ENCODE measurements at regions not wholly inside any gene's neighbourhood (a gene's known extent, or its start where the extent isn't known, plus 50 kb on each side); places are given as distances from the start of the nearest gene placed in this dataset.

- TF ChIP-seq CTCF (IDR thresholded peaks at IDR 0.05; ENCODE audit: low read depth, low read length) = no peak
- no peak for DNase-seq
- H3K27ac ChIP-seq = no peak overlapping the region
- no peaks in the 10 kb centered on the region for H3K27me3 ChIP-seq (ENCODE audit: insufficient read depth, low read depth, severe bottlenecking)
- H3K9me3 ChIP-seq (ENCODE audit: severe bottlenecking) = no peaks in the 10 kb centered on the region
- no peak overlapping the region for H3K4me3 ChIP-seq (ENCODE audit: low read depth, low read length)
- H3K36me3 ChIP-seq = no peaks in the 10 kb centered on the region
Observed at GRCh38 chr9:73497796-73498195, 346.1 kb downstream of the ANXA1 start.

DNA sequence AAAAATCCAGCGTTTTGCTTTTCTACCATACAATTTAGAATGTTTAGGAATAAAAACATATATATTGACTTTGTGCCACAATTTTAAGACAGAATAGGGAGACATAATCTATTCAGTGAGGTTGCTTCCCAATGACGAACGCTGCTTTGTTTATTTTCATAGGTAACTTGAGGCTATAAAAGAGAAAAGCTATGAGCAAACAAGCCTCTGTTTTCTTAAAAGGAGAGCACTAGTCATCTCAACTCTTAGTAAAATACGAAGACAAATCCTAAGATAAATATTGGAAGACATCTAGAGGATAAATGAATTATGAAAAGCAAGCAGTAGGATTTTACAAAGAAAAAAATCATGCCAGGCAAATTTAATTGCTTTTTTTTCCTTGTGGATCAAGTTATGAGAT, 363.6 kb downstream of the ANXA1 start:
- TF ChIP-seq CTCF (IDR thresholded peaks at IDR 0.05; ENCODE audit: low read depth, low read length) = no peak
- no peaks in the 10 kb centered on the region for H3K36me3 ChIP-seq
- no peaks in the 10 kb centered on the region for H3K9me3 ChIP-seq (ENCODE audit: severe bottlenecking)
- H3K4me3 ChIP-seq (ENCODE audit: low read depth, low read length) = no peak overlapping the region
- no peak for DNase-seq
- H3K27me3 ChIP-seq (ENCODE audit: insufficient read depth, low read depth, severe bottlenecking) = no peaks in the 10 kb centered on the region
- no peak overlapping the region for H3K27ac ChIP-seq

DNA sequence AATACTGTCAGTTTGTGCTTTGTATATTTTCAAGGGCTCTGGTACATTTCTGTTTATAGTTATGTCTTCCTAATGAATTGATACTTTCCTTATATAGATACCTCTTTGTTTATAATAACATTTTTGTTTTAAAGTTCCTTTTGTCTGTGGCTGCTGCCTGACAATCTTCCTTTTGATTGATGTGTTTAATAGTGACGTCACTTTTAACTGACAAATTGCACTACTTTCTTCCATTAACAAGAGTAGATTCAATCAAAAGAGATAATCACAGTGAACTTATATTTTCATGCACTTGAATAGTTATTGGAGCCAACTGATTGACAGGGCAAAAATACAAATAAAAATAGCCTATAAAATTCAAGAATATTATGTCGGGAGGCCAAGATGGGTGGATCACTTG, 371.7 kb downstream of the ANXA1 start:
- DNase-seq = no peak
- no peak overlapping the region for H3K4me3 ChIP-seq (ENCODE audit: low read depth, low read length)
- H3K27me3 ChIP-seq (ENCODE audit: insufficient read depth, low read depth, severe bottlenecking) = no peaks in the 10 kb centered on the region
- H3K27ac ChIP-seq = no peak overlapping the region
- H3K9me3 ChIP-seq (ENCODE audit: severe bottlenecking) = peaks cover 11% of the 10 kb centered on the region
- no peaks in the 10 kb centered on the region for H3K36me3 ChIP-seq
- no peak for TF ChIP-seq CTCF (IDR thresholded peaks at IDR 0.05; ENCODE audit: low read depth, low read length)

- Histone ChIP-seq H3K27me3 (ENCODE audit: insufficient read depth, low read depth, severe bottlenecking) (no peaks in the 10 kb centered on the region), H3K9me3 (ENCODE audit: severe bottlenecking) (peaks cover 11% of the 10 kb centered on the region), H3K27ac (no peak overlapping the region), H3K4me3 (ENCODE audit: low read depth, low read length) (no peak overlapping the region), H3K36me3 (no peaks in the 10 kb centered on the region)
- DNase-seq = no peak
- TF ChIP-seq CTCF (IDR thresholded peaks at IDR 0.05; ENCODE audit: low read depth, low read length) = no peak
Observed at GRCh38 chr9:73525350-73525749, 373.7 kb downstream of the ANXA1 start.

GRCh38 chr9:73527521-73527920, 375.9 kb downstream of the ANXA1 start:
- TF ChIP-seq CTCF (IDR thresholded peaks at IDR 0.05; ENCODE audit: low read depth, low read length) = no peak
- no peak overlapping the region for H3K4me3 ChIP-seq (ENCODE audit: low read depth, low read length)
- H3K36me3 ChIP-seq = no peaks in the 10 kb centered on the region
- no peak for DNase-seq
- H3K27me3 ChIP-seq (ENCODE audit: insufficient read depth, low read depth, severe bottlenecking) = no peaks in the 10 kb centered on the region
- H3K27ac ChIP-seq = no peak overlapping the region
- peaks cover 11% of the 10 kb centered on the region for H3K9me3 ChIP-seq (ENCODE audit: severe bottlenecking)

DNA sequence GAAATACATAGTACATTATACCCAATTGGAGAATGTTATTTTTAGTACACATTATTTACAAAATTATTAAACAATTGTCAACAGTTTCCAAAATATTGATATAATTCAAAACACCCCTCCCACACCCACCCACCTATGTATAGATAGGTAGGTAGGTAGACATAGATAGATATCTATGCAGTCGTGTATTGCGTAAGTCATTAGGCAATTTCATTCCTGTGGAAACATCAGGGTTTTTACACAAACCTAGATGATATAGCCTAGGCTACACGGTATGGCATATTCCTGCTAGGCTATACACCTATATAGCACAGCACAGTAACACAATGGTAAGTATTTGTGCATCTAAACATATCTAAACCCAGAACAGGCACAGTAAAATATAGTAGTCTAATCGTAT, 377.3 kb downstream of the ANXA1 start:
- no peak for TF ChIP-seq CTCF (IDR thresholded peaks at IDR 0.05; ENCODE audit: low read depth, low read length)
- Histone ChIP-seq H3K4me3 (ENCODE audit: low read depth, low read length) (no peak overlapping the region), H3K27me3 (ENCODE audit: insufficient read depth, low read depth, severe bottlenecking) (no peaks in the 10 kb centered on the region), H3K9me3 (ENCODE audit: severe bottlenecking) (peaks cover 6% of the 10 kb centered on the region), H3K36me3 (no peaks in the 10 kb centered on the region), H3K27ac (no peak overlapping the region)
- DNase-seq = no peak

All from WERI-Rb-1 (cell line).